GM21423 (cell line): ENCODE measurements at regions not wholly inside any gene's neighbourhood (a gene's known extent, or its start where the extent isn't known, plus 50 kb on each side); places are given as distances from the start of the nearest gene placed in this dataset.
"Not testable (repeated sequence)": the region's sequence is repeated elsewhere in the genome, so short reads cannot be mapped to it uniquely, and the experiment has no call there.

ENCODE experiments used
- ATAC-seq: cut with Tn5 transposase; IDR thresholded peaks from one replicate; pipeline ENCODE4 v1.9.1; 2021; ENCODE audit warnings: mild to moderate bottlenecking, moderate library complexity; ENCODE audit not compliant: unreplicated experiment

DNA sequence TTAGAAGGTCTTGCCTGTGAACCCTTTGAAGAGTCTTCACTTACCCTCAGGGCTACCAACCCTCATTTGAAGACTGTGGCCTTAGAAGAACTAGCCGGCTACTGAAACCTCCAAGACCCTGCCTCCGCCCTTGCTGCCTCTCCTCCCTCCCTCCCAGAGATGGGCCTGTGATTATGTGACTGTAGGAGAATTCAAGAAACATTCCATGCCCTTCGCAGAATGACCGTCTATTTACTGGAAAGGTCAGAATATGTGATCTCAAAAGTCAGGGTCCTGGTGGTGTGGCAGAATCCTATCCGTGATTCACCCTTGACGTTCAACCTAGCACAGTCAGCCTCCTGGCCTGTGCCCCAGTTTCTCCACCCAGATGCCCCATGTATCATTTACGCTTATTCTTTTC lies 109.6 kb downstream of the CTNND1 start:
- no peak for ATAC-seq

DNA sequence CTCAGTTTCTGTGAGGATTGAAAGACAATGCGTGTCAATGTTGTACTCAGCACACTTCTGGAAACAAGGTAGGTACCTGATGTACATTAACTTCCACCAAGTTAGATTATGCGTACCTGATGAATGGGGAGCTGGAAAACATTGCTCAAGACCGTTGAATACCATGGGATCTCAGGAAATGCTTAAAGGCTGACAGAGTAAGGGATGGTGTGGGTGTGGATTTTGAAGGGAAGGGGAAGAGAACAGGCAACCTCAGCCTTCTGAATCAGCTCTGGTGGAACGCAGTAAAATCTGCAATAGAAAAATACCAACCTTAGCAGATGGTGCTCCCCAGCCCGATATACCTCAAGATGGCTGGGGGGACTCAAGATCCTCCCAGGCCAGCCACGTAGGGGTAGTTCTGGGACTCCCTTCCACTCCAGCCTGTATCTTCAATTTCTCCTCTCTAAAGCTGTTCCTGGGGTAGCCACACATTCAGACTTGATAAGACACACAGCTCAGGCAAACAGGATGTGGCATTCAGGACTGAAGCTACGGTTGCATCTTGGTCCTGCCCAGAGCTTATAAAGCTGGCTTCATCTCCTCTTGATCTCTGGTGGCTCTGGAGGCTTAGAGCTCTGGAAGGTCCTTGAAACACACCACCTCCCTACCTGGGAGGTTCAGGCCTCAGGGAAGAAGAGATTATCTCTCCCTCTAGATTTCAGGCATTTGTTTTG lies 111.8 kb downstream of the CTNND1 start:
- no peak for ATAC-seq

DNA sequence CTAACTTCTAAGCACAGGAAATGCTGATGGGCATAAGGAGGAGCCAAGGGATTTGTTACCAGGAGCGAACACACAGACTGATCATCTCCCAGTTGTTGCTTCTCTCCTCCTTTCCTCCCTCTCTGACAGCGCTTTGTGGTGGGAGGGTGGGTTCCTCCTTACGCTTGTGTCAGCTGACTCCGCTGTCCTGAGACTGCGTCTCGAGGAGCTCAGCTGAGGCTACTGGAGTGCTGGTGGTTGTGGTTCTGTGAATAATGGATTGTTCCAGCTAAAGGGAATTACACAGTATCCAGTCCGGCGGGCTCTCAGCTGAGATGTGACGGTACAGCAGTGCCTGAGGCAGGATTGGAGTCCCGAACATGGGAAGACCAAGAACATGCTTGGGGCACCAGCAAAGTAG lies 113.4 kb downstream of the CTNND1 start:
- ATAC-seq = no peak

DNA sequence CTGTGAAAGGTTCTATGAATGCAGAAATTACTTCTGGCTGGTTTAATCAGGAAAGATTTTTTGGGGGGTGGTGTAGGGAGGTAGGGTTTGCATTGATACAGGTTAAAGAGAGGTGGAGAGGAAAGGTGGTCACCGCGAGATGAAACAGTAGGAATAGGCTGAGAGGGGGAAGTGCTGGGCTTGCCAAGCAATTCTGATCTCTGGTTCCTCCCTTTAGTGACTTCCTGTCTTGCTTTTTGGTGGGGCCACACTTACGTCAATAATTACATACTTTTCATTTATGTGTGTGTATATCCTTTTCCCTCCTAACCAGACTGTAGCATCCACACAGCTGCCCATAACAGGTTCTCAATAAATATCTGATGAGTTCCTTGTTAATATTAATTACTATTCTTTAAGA lies 120.0 kb downstream of the CTNND1 start:
- ATAC-seq = no peak

DNA sequence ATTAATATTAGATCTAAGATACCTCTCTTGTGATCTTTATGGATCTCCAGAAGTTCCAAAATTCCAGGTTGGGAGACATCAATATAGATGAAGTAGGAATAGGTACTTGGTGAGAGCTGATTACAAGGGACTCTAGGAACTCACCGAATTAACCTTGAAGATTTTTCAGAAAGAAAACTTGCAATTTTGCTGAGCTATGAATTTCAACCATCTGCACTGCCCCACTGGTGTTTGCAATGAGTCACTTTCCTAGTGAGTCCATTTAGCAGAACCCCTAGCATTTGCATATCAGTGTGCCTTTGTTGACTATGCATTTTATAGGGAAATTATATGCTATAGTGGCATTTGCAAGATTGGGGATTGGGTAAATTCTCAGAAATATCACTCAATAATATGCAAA lies 122.0 kb downstream of the CTNND1 start:
- no peak for ATAC-seq

DNA sequence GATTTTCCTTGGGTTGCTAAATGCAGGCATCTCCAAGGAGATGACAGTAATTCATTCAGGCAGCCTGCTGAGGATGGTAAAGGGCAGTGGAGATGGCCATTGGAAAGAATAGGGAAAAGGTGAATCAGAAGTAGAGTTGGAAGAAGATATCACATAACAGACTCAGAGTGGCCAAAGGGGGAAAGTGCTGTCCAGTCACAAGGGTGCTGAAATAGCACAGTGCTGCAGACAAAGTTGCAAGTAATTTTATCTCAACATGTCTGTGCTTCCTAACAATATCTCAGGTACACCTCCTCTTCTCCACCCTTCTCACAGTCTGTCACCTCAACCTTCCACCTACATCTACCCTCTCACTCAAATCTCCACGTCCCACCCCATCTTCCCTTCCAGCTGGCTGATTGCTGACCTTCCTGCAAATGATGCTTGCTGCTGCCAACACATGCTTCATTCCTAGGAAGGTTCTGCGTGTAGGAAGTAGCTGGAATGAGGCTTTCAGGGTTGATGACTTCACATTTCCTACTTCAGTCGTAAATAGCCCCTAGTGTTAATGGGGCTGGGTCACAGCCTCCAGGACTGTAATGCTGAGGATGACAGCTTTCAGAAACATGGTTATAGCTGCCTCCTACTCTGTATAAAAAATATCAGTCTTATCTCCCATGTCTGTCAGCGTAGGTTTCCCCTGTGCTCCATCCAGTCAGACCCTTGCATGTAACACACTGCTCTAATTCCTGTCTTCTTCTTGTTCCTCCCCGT lies 123.9 kb downstream of the CTNND1 start:
- ATAC-seq = no peak

DNA sequence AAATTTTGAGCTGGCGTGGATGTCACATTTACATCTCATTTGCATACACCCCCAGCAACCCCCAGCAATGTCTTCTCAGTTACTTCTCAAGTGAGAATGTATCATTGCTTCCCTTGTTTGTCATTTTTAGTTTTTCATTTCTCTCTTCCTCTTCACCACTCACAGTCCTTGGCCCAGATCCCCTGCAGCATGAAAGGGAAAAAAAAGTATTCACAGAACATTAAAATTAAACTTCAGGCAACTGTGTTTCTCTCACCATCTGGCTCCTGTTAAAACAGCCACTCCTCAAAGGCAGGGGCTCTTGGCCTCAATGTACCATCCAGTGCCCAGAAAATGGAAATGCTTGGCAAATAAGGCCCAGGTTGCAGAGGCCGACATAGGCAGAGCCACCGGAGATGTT lies 126.8 kb downstream of the CTNND1 start:
- ATAC-seq = no peak

DNA sequence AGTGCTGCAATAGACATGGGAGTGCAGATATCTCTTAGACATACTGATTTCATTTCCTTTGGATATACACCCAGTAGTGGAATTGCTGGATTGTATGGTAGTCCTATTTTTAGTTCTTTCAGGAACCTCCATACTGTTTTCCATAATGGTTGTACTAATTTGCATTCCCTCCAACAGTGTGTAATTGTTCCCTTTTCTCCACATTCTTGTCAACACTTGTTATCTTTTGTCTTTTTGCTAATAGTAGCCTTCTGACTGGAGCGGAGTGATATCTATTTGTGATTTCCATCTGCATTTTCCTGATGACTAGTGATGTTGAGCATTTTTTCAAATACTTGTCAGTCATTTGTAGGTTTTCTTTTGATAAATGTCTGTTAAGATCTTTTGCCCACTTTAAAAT lies 128.9 kb downstream of the CTNND1 start:
- no peak for ATAC-seq

DNA sequence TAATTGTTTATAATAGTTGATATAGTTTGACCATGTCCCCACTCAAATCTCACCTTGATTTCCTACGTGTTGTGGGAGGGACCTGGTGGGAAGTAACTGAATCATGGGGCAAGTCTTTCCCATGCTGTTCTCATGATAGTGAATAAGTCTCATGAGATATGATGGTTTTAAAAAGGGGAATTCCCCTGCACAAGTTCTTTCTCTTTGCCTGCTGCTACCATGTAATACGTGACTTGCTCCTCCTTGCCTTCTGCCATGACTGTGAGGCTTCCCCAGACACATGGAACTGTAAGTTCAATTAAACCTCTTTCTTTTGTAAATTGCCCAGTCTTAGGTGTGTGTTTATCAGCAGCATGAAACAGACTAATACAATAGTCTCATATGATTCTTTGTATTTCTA lies 130.5 kb upstream of the OR9Q1 start:
- not testable (repeated sequence) for ATAC-seq

DNA sequence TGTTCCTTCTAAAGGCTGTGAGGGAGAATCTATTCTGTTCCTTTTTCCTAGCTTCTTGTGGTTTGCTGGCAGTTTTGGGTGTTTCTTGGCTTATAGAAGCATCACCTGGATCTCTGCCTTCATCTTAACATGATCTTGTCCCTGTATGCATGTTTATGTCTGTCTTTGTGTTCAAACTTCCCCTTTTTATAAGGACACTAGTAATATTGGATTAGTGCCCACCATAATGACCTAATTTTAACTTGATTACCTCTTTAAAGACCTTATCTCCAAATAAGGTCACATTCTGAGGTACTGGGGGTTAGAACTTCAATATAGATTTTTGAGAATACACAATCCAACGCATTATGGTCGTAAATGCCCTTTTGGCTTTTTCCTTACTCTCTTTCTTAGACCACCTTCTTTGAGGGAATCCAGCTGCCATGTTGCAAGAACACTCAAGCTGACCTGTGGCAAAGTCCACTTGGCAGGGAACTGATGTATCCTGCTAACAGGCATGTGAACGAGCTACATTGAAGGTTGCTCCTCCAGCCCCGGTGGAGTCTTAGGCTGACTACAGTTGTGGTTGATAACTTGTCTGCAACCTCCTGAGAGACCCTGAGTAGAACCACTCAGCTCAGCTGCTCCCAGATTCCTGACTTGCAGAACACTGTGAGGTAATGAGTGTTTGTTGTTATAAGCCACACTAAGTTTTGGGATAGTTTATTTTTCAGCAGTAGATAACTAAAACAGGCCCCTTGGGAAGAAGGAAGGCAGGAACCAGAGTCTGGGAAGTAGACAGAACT lies 127.1 kb upstream of the OR9Q1 start:
- no peak for ATAC-seq

DNA sequence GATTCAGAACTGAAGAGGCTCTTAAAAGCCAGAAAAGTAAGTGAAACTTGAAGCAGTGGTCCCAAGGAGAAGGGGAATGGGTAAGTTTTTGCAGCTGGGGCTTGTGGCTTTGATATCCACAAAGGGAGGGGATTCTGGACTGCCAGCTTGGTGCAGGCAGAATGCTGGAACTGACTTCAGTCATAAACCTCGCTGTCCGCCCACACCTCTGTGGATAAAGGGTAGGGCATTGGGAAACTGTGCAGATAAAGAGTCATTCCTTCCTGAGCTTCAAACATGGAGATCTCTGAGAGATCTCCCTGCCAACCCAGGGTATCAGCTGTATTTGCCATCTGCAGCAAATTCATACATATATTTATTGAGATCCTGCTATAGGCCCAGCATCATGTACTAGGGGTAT lies 124.3 kb upstream of the OR9Q1 start:
- no peak for ATAC-seq

DNA sequence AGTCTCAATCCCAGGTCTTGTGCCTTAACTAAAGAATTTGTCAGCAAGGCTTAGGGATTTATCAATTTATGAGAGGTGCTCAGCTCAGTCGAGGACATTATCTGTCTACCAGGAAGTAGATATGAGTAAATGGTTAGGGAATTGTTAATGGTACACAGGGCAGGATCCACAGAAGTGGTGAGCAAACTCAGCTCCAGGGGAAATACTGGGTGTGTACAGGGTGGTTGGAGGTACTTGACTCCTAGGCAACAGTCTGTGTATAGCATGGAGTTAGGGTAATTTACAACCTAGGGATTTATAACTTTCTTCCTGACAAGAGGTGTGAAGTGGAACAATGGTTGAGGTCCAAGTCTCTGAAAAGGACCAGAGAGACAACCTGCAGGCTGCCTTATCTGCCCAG lies 123.4 kb upstream of the OR9Q1 start:
- no peak for ATAC-seq

DNA sequence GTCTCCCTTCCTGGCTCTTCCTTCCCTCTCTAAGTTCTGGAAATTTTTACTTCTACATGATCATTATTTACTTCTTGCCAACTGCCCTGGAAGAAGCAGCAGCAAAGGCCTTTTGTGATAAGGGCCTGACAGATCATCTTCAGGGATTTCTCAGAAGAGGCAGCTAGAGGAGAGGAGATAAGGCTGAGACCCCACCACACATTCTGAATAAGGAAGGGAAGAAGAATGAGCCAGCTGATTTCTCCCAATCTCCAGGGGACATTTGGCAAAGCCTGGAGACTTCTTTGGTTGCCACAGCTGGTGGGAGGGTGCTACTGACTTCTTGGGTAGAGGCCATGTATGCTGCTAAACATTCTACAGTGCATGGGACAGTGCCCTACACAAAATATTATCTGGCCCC lies 122.4 kb upstream of the OR9Q1 start:
- ATAC-seq = no peak

DNA sequence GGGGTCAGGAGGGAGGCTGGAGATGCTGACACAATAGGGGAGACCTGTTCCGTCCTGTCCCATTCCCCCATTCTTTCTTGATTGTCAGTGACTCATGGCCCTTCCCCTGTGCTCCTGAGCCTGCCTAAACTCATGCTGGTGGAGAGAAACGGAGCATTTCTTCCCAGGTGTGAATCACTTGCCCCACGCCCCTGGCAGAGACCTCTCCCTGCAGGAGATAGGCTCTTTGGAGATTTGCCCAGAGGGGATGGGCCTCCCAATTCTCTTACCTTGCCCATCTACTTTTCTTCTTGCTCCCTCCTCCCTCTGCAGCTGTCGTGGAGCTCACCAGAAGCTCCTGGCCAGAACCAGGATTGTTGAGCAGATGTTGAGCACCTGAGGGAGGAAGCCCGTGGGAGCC lies 121.9 kb upstream of the OR9Q1 start:
- ATAC-seq = no peak

DNA sequence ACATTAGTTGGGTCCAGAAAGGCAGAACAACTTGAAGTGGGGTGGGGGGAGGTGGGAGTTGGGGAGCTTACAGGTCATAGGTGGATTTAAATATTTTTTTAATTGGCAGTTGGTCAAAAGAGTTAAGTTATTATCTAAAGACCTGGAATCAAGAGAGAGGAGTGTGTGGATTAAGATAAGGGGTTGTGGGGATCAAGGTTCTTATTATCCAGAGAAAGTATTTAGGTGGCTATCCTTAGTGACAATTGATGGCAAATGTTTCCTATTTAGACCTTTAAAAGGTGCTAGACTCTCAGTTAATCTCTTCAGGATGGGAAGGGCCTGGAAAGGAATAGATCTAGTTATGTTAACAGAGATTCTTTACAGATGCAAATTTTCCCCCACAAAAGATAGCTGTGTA lies 120.7 kb upstream of the OR9Q1 start:
- no peak for ATAC-seq

DNA sequence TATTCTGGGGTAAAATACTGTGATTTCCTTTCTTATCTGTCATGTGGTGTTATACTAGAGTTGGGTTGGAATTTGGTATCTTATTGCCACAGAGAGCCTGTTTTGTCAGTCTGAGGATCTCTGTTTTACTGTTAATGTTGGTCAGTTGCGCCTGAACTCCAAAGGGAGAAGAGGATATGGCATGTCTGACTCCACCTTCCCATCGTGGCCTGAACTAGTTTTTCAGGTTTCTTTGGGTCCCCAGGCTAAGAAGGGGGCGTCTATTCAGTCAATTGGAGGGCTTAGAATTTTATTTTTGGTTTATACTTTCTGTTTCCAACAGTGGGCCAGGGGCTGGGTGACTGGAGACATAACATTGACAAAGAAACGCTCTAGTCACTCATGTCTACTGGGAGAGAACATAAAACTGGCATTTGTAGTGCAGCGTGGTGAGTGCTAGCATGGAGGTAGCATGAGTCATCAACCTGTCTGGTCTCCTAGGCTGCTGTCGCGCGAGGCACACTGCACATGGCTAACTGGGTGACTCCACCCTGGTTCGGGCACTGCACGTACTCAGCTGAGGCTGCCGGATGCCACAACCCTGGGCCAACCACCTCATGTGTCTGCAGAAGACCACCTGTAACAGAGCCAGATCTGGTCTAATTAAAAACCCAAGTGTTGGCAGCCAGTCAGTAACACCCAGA lies 120.1 kb upstream of the OR9Q1 start:
- ATAC-seq = peak; percentile 85

DNA sequence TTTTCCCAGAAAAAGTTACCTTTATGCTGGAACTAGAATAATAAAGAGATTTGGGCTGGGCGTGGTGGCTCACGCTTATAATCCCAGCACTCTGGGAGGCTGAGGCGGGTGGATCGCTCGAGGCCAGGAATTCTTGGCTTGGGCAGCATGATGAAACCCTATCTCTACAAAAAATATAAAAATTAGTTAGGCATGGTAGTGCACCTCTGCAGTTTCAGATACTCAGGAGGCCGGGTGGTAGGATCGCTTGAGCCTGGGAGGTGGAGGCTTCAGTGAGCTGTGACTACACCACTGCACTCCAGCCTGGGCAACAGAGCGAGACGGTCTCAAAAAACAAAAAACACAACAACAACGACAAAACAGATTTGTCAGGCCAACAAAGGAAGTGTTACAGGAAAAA lies 119.3 kb upstream of the OR9Q1 start:
- no peak for ATAC-seq

DNA sequence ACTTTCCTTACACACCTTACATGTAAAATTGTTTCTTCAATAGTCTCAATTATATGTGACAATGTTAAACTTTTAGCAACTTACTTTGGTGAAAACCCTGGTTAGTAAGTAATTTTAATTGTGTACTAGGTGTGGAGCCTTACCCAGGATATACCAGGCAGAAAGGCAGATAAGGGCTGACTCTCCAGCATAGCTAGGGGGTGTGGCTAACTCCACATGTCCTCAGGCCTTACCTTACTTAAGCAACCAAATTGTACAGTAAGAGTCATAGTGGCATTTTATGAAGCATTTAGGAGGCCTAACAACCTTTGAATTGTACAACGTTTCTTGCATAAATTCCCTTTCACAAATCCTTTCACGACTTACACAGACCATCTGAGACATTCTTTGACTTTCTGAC lies 118.2 kb upstream of the OR9Q1 start:
- ATAC-seq = no peak

DNA sequence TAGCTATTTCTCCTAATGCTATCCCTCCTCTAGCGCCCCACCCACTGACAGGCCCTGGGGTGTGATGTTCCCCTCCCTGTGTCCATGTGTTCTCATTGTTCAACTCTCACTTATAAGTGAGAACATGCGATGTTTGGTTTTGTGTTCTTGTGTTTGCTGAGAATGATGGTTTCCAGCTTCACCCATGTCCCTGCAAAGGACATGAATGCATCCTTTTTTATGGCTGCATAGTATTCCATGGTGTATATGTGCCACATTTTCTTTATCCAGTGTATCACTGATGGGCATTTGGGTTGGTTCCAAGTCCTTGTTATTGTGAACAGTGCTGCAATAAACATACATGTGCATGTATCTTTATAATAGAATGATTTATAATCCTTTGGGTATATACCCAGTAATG lies 115.3 kb upstream of the OR9Q1 start:
- not testable (repeated sequence) for ATAC-seq

DNA sequence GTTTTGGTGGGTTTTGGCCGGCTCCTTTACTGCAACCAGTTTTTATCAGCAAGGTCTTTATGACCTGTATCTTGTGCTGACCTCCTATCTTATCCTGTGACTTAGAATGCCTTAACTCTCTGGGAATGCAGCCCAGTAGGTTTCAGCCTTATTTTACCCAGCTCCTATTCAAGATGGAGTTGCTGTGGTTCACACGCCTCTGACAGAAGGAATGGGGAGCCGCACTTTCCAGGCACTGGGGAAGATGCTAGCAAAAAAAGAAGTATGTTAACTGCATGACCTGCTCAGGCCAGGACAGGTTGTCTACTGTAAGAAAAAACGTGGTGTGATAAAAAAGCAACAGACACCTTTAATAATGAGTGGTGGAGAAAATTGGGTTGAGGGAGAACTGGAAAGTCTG lies 112.2 kb upstream of the OR9Q1 start:
- ATAC-seq = not testable (repeated sequence)
